B cell (primary cell): ENCODE measurements at regions not wholly inside any gene's neighbourhood (a gene's known extent, or its start where the extent isn't known, plus 50 kb on each side); places are given as distances from the start of the nearest gene placed in this dataset.

Source experiments
- ATAC-seq: fragments of 200-7000 bp; cut with Tn5 transposase; one replicate; pipeline ENCODE4 v1.10.0; 2021; ENCODE audit warnings: low read depth, mild to moderate bottlenecking, moderate number of reproducible peaks, moderate library complexity
- CTCF ChIA-PET: fragments of 350-600 bp; sonication (Branson Sonifier 250); formaldehyde crosslinking; loops from one replicate; lab custom pipeline; 2021; ENCODE audit warnings: antibody characterized with exemption, inconsistent platforms; lab: Charles Lee
- POLR2A ChIA-PET: fragments of 350-600 bp; sonication (Branson Sonifier 250); formaldehyde crosslinking; loops from one replicate; lab custom pipeline; 2021; ENCODE audit warnings: antibody characterized with exemption; lab: Charles Lee
- DNase-seq: peaks from one replicate; pipeline ENCODE4 v3.0.0; 2013
- H2AFZ ChIP-seq: 2 replicates; pipeline ENCODE4 v1.6.1; 2012; ENCODE audit warnings: mild to moderate bottlenecking, low read depth, low read length; ENCODE audit not compliant: insufficient read depth, poor library complexity, severe bottlenecking
- H3K27ac ChIP-seq, 2 donors: 1 replicate in 1 of 2; 2 replicates in 1 of 2; pipeline ENCODE4 v1.5.1; 2012 to 2013; ENCODE audit warnings: low read length in 2 of 2, mild to moderate bottlenecking in 2 of 2, moderate library complexity in 1 of 2
- H3K27me3 ChIP-seq, 4 experiments: fragments of 200-600 bp in 1 of 4; sonication (generic) in 1 of 4; replicated peaks in 1 of 4; 1 replicate in 2 of 4; 2 replicates in 2 of 4; pipeline versions ENCODE4 v1.6.1 to v1.7.0; 2013 to 2016; ENCODE audit warnings: low read length in 3 of 4, mild to moderate bottlenecking in 2 of 4, mixed read lengths in 1 of 4, moderate library complexity in 1 of 4; ENCODE audit not compliant: insufficient read depth in 4 of 4, control insufficient read depth in 3 of 4; ENCODE audit errors: control extremely low read depth in 1 of 4
- H3K36me3 ChIP-seq, 2 experiments: replicated peaks in 1 of 2; 1 replicate in 1 of 2; 2 replicates in 1 of 2; pipeline versions ENCODE4 v1.6.1 to v1.7.1; 2013; ENCODE audit warnings: low read length in 1 of 2; ENCODE audit not compliant: insufficient read depth in 2 of 2, control insufficient read depth in 1 of 2; ENCODE audit errors: control extremely low read depth in 1 of 2, extremely low read depth in 1 of 2
- H3K4me1 ChIP-seq, 2 donors: fragments of 200-600 bp in 1 of 2; sonication (generic) in 1 of 2; 1 replicate in 1 of 2; 2 replicates in 1 of 2; pipeline versions ENCODE4 v1.5.1 to v1.6.1; 2013 to 2017; ENCODE audit warnings: low read length in 2 of 2; ENCODE audit not compliant: control insufficient read depth in 2 of 2, insufficient read depth in 2 of 2
- H3K4me2 ChIP-seq: replicated peaks from 2 replicates; pipeline ENCODE3; 2012; ENCODE audit warnings: mild to moderate bottlenecking, low read depth, low read length; ENCODE audit not compliant: poor library complexity, severe bottlenecking
- H3K4me3 ChIP-seq, 5 experiments: fragments of 200-600 bp in 1 of 5; sonication (generic) in 1 of 5; 1 replicate in 3 of 5; 2 replicates in 2 of 5; pipeline versions ENCODE4 v1.5.1 to v1.7.0; 2011 to 2016; ENCODE audit warnings: low read length in 4 of 5, mild to moderate bottlenecking in 4 of 5, low read depth in 2 of 5, control low read depth in 1 of 5, moderate library complexity in 1 of 5; ENCODE audit not compliant: insufficient read depth in 1 of 5; ENCODE audit errors: control extremely low read depth in 1 of 5, extremely low read depth in 1 of 5
- H3K79me2 ChIP-seq: fragments of 200-600 bp; sonication (generic); one replicate; pipeline ENCODE4 v1.6.0; 2016; ENCODE audit warnings: low read length; ENCODE audit not compliant: control insufficient read depth, insufficient read depth
- H3K9ac ChIP-seq: fragments of 200-600 bp; sonication (generic); 2 replicates; pipeline ENCODE4 v1.6.1; 2017; ENCODE audit warnings: mild to moderate bottlenecking, low read length, moderate library complexity
- H3K9me3 ChIP-seq, 3 donors: one replicate each; pipeline versions ENCODE4 v1.6.1 to v1.7.1; 2013; ENCODE audit warnings: low read length in 2 of 3; ENCODE audit not compliant: control insufficient read depth in 2 of 3, insufficient read depth in 1 of 3; ENCODE audit errors: control extremely low read depth in 1 of 3
- H4K20me1 ChIP-seq: 2 replicates; pipeline ENCODE4 v1.6.0; 2012; ENCODE audit warnings: mild to moderate bottlenecking, low read length; ENCODE audit not compliant: insufficient read depth, control insufficient read depth, poor library complexity, severe bottlenecking
- H3K27ac Mint-ChIP-seq: one replicate; pipeline ENCODE4 v1.8.0; 2021; ENCODE audit warnings: mixed read lengths
- H3K27me3 Mint-ChIP-seq: one replicate; pipeline ENCODE4 v1.8.0; 2021; ENCODE audit warnings: mixed read lengths
- H3K4me1 Mint-ChIP-seq: one replicate; pipeline ENCODE4 v1.8.0; 2021; ENCODE audit warnings: mixed read lengths
- H3K4me3 Mint-ChIP-seq: one replicate; pipeline ENCODE4 v1.8.0; 2021; ENCODE audit warnings: mixed read lengths
- H3K9me3 Mint-ChIP-seq: one replicate; pipeline ENCODE4 v1.8.0; 2022; ENCODE audit warnings: mixed read lengths; ENCODE audit not compliant: insufficient read depth
- CTCF ChIP-seq: fragments of 200-600 bp; IDR thresholded peaks from one replicate; pipeline ENCODE4 v1.8.0; 2022; ENCODE audit warnings: antibody characterized with exemption, mild to moderate bottlenecking
- EZH2 ChIP-seq: IDR thresholded peaks from 2 replicates; pipeline ENCODE4 v1.6.1; 2012; ENCODE audit warnings: borderline replicate concordance, low read depth, mild to moderate bottlenecking, moderate library complexity, low read length; ENCODE audit not compliant: insufficient read depth, poor library complexity, severe bottlenecking
- WGBS: methylation state at CpG from one replicate; pipeline ENCODE4 v1.1.5; 2013; ENCODE audit warnings: missing lambda C conversion rate; ENCODE audit not compliant: insufficient coverage; 5-methylcytosine and 5-hydroxymethylcytosine counted together
- intact Hi-C: fragments of 100-400 bp; cut with micrococcal nuclease; formaldehyde crosslinking; loops from one replicate; pipeline ENCODE4 v1.10.0; 2022

- H3K27me3 ChIP-seq, result no peaks in the 10 kb centered on the region
- no peak overlapping the region for H3K9ac ChIP-seq
- H3K79me2 ChIP-seq, result no peaks in the 10 kb centered on the region
- Mint-ChIP-seq H3K9me3 (no peaks in the 10 kb centered on the region), H3K4me3 (no peak overlapping the region), H3K27me3 (no peaks in the 10 kb centered on the region), H3K27ac (no peak overlapping the region), H3K4me1 (no peaks in the 10 kb centered on the region)
- H2AFZ ChIP-seq, result no peak overlapping the region
- H3K36me3 ChIP-seq, result no peaks in the 10 kb centered on the region
- WGBS, result 88% methylated on average over 3 of the region's 3 CpGs
- no peak overlapping the region for H3K4me3 ChIP-seq
- H3K4me2 ChIP-seq, result no peak overlapping the region
- ChIA-PET POLR2A (no interaction called here), CTCF (no interaction called here)
- no peaks in the 10 kb centered on the region for H3K4me1 ChIP-seq
- DNase-seq (no peak), ATAC-seq (no peak)
- TF ChIP-seq EZH2 (no peak), CTCF (no peak)
- peaks cover 0 to 10% (median 0%) of the 10 kb centered on the region in 3 donors for H3K9me3 ChIP-seq
- no peak overlapping the region for H3K27ac ChIP-seq
- H4K20me1 ChIP-seq, result no peaks in the 10 kb centered on the region
- intact Hi-C loops, result no loop called here
Measured at GRCh38 chr13:67696775-67697174, 466.6 kb upstream of the PCDH9 start.

GRCh38 chr13:67664502-67664901, 434.4 kb upstream of the PCDH9 start:
- Mint-ChIP-seq H3K4me3 (no peak overlapping the region), H3K27me3 (no peaks in the 10 kb centered on the region), H3K9me3 (peaks cover 3% of the 10 kb centered on the region), H3K27ac (no peak overlapping the region), H3K4me1 (no peaks in the 10 kb centered on the region)
- TF ChIP-seq EZH2, result no peak
- no peaks in the 10 kb centered on the region for H3K79me2 ChIP-seq
- H3K4me2 ChIP-seq, result no peak overlapping the region
- H2AFZ ChIP-seq, result no peak overlapping the region
- H4K20me1 ChIP-seq, result no peaks in the 10 kb centered on the region
- H3K4me1 ChIP-seq, result no peaks in the 10 kb centered on the region
- peaks cover 0 to 4% (median 0%) of the 10 kb centered on the region in 3 donors for H3K9me3 ChIP-seq
- ChIA-PET CTCF (no interaction called here), POLR2A (no interaction called here)
- no peak overlapping the region for H3K4me3 ChIP-seq
- DNase-seq (no peak), ATAC-seq (no peak)
- no peak overlapping the region for H3K27ac ChIP-seq
- intact Hi-C loops, result no loop called here
- H3K9ac ChIP-seq, result no peak overlapping the region
- no CpG with 5 or more reads among the region's 2 CpGs for WGBS
- H3K36me3 ChIP-seq, result no peaks in the 10 kb centered on the region
- H3K27me3 ChIP-seq, result no peaks in the 10 kb centered on the region
